H1 (cell line): ENCODE measurements at regions not wholly inside any gene's neighbourhood (a gene's known extent, or its start where the extent isn't known, plus 50 kb on each side); places are given as distances from the start of the nearest gene placed in this dataset.

ENCODE experiments used
- CTCF ChIA-PET: fragments of 300-600 bp; sonication (Branson Sonifier 250); formaldehyde crosslinking; loops from one replicate; lab custom pipeline; 2021; ENCODE audit not compliant: partially characterized antibody; lab: Charles Lee
- POLR2A ChIA-PET: fragments of 300-600 bp; sonication (Branson Sonifier 250); formaldehyde crosslinking; loops from one replicate; lab custom pipeline; 2021; ENCODE audit warnings: inconsistent platforms; ENCODE audit not compliant: partially characterized antibody; lab: Charles Lee
- DNase-seq, 2 experiments: peaks; one replicate each; pipeline versions ENCODE4 v3.0.0 to v3.0.0-alpha.2; 2010 to 2022; ENCODE audit warnings: low spot score in 2 of 2, low read depth in 1 of 2, mixed read lengths in 1 of 2
- FAIRE-seq: peaks from 2 replicates; lab custom pipeline; 2011; peaks lifted over from hg19 to GRCh38; lab: Jason Lieb, UNC
- H2AFZ ChIP-seq: 2 replicates; pipeline ENCODE4 v1.8.1; 2012; ENCODE audit warnings: low read length, inconsistent platforms
- H2AK5ac ChIP-seq: 2 replicates; pipeline ENCODE4 v1.6.1; 2013; ENCODE audit warnings: low read depth, low read length
- H2BK120ac ChIP-seq: replicated peaks from 2 replicates; pipeline ENCODE3; 2013; ENCODE audit warnings: low read depth, low read length, inconsistent platforms
- H2BK12ac ChIP-seq: 2 replicates; pipeline ENCODE4 v1.6.1; 2013; ENCODE audit warnings: low read depth, low read length
- H2BK15ac ChIP-seq: 2 replicates; pipeline ENCODE4 v1.6.1; 2013; ENCODE audit warnings: low read length
- H2BK20ac ChIP-seq: 2 replicates; pipeline ENCODE4 v1.6.1; 2013; ENCODE audit warnings: low read length
- H2BK5ac ChIP-seq: 2 replicates; pipeline ENCODE4 v1.6.1; 2013; ENCODE audit warnings: low read depth, low read length
- H3K14ac ChIP-seq: 2 replicates; pipeline ENCODE4 v1.6.1; 2013; ENCODE audit warnings: inconsistent platforms; ENCODE audit not compliant: insufficient read length
- H3K18ac ChIP-seq: 2 replicates; pipeline ENCODE4 v1.6.1; 2013; ENCODE audit warnings: low read length; ENCODE audit errors: extremely low read depth
- H3K23ac ChIP-seq: 2 replicates; pipeline ENCODE4 v1.6.1; 2013; ENCODE audit warnings: inconsistent platforms; ENCODE audit not compliant: insufficient read length
- H3K23me2 ChIP-seq: 2 replicates; pipeline ENCODE4 v1.6.1; 2013; ENCODE audit warnings: low read depth, low read length
- H3K27ac ChIP-seq: 2 replicates; pipeline ENCODE4 v1.6.1; 2011; ENCODE audit warnings: low read depth, low read length, inconsistent platforms
- H3K27me3 ChIP-seq, 4 experiments: replicated peaks in 1 of 4; 1 replicate in 1 of 4; 2 replicates in 3 of 4; pipeline versions ENCODE4 v1.6.1 to v1.8.1; 2011 to 2013; ENCODE audit warnings: low read length in 3 of 4, mild to moderate bottlenecking in 3 of 4, inconsistent platforms in 2 of 4, mixed read lengths in 2 of 4, moderate library complexity in 1 of 4; ENCODE audit not compliant: control insufficient read depth in 3 of 4, insufficient read depth in 3 of 4; ENCODE audit errors: extremely low read depth in 1 of 4
- H3K36me3 ChIP-seq, 4 experiments: 2 replicates each; pipeline versions ENCODE4 v1.6.1 to v1.8.1; 2011 to 2013; ENCODE audit warnings: mild to moderate bottlenecking in 4 of 4, low read length in 3 of 4, moderate library complexity in 2 of 4, control low read depth in 1 of 4, inconsistent platforms in 1 of 4; ENCODE audit not compliant: insufficient read depth in 4 of 4, control insufficient read depth in 2 of 4
- H3K4ac ChIP-seq: replicated peaks from 2 replicates; pipeline ENCODE3; 2013; ENCODE audit warnings: low read length, low read depth, mixed read lengths, inconsistent platforms; ENCODE audit not compliant: insufficient read length
- H3K4me1 ChIP-seq, 4 experiments: replicated peaks in 1 of 4; 1 replicate in 1 of 4; 2 replicates in 3 of 4; pipeline versions ENCODE4 v1.6.1 to v1.8.1; 2011 to 2013; ENCODE audit warnings: low read length in 3 of 4, inconsistent platforms in 2 of 4, mixed read lengths in 1 of 4; ENCODE audit not compliant: insufficient read depth in 4 of 4, control insufficient read depth in 3 of 4
- H3K4me2 ChIP-seq, 2 experiments: 2 replicates each; pipeline versions ENCODE4 v1.6.1 to v1.8.1; 2011 to 2013; ENCODE audit warnings: low read depth in 2 of 2, low read length in 2 of 2, control low read depth in 1 of 2, inconsistent platforms in 1 of 2, mild to moderate bottlenecking in 1 of 2; ENCODE audit not compliant: insufficient read depth in 1 of 2
- H3K4me3 ChIP-seq, 4 experiments: fragments of 200-600, 300-600 bp in 1 of 4; sonication (generic), shearing (Covaris generic), sonication (Bioruptor Twin) in 1 of 4; 2 replicates each; pipeline versions ENCODE4 v1.5.1 to v1.8.1; 2011 to 2016; ENCODE audit warnings: low read length in 4 of 4, low read depth in 3 of 4, control low read depth in 2 of 4, inconsistent platforms in 2 of 4, mild to moderate bottlenecking in 2 of 4, mixed read lengths in 1 of 4, moderate library complexity in 1 of 4; ENCODE audit not compliant: insufficient read depth in 2 of 4; ENCODE audit errors: extremely low read depth in 1 of 4
- H3K56ac ChIP-seq: replicated peaks from 2 replicates; pipeline ENCODE3; 2013; ENCODE audit warnings: low read depth, mild to moderate bottlenecking, mixed read lengths, low read length, inconsistent platforms; ENCODE audit not compliant: insufficient read length
- H3K79me1 ChIP-seq: 2 replicates; pipeline ENCODE4 v1.6.1; 2013; ENCODE audit warnings: low read depth, low read length, control low read depth
- H3K79me2 ChIP-seq, 2 experiments: 2 replicates each; pipeline versions ENCODE4 v1.6.1 to v1.8.1; 2012 to 2013; ENCODE audit warnings: low read length in 2 of 2, mild to moderate bottlenecking in 2 of 2, inconsistent platforms in 1 of 2; ENCODE audit not compliant: insufficient read depth in 2 of 2, control insufficient read depth in 1 of 2
- H3K9ac ChIP-seq, 4 experiments: replicated peaks in 1 of 4; 1 replicate in 1 of 4; 2 replicates in 3 of 4; pipeline versions ENCODE4 v1.6.1 to v1.8.1; 2011 to 2013; ENCODE audit warnings: low read depth in 3 of 4, low read length in 3 of 4, control low read depth in 2 of 4, mild to moderate bottlenecking in 2 of 4, moderate library complexity in 2 of 4, inconsistent platforms in 1 of 4; ENCODE audit errors: extremely low read depth in 1 of 4
- H3K9me3 ChIP-seq, 2 experiments: 2 replicates each; pipeline versions ENCODE4 v1.6.1 to v1.8.1; 2012 to 2013; ENCODE audit warnings: mild to moderate bottlenecking in 2 of 2, moderate library complexity in 2 of 2, control low read depth in 1 of 2, inconsistent platforms in 1 of 2, low read depth in 1 of 2, low read length in 1 of 2, mixed read lengths in 1 of 2; ENCODE audit not compliant: insufficient read depth in 2 of 2
- H4K20me1 ChIP-seq, 2 experiments: replicated peaks in 1 of 2; 2 replicates each; pipeline versions ENCODE3 to v1.8.1; 2011 to 2013; ENCODE audit warnings: inconsistent platforms in 2 of 2, low read length in 2 of 2, mild to moderate bottlenecking in 1 of 2; ENCODE audit not compliant: insufficient read depth in 2 of 2, control insufficient read depth in 1 of 2
- H4K5ac ChIP-seq: 2 replicates; pipeline ENCODE4 v1.6.1; 2013; ENCODE audit warnings: low read length, low read depth, mixed read lengths, inconsistent platforms; ENCODE audit not compliant: insufficient read length
- H4K8ac ChIP-seq: 2 replicates; pipeline ENCODE4 v1.8.0; 2013; ENCODE audit warnings: mild to moderate bottlenecking, moderate library complexity, low read length, inconsistent platforms; ENCODE audit not compliant: insufficient read depth; ENCODE audit errors: extremely low read depth
- H4K91ac ChIP-seq: replicated peaks from 2 replicates; pipeline ENCODE3; 2013; ENCODE audit warnings: low read length, mixed read lengths, inconsistent platforms; ENCODE audit not compliant: insufficient read length
- ATF3 ChIP-seq: IDR thresholded peaks from 2 replicates; pipeline ENCODE4 v1.6.1; 2011; ENCODE audit warnings: low read depth, mild to moderate bottlenecking, low read length; ENCODE audit not compliant: insufficient read depth
- CBX5 ChIP-seq: fragments of 300-800, 300-1000 bp; sonication (generic); IDR thresholded peaks from 2 replicates; pipeline ENCODE4 v1.7.1; 2016; ENCODE audit warnings: antibody characterized with exemption, low read length, low read depth
- CREB1 ChIP-seq: IDR thresholded peaks from 2 replicates; pipeline ENCODE4 v1.6.1; 2012; ENCODE audit warnings: inconsistent platforms
- CTCF ChIP-seq, 3 experiments: IDR thresholded peaks; 1 replicate in 2 of 3; 2 replicates in 1 of 3; pipeline versions ENCODE4 v1.5.1 to v1.6.1; 2011; ENCODE audit warnings: low read length in 3 of 3, mild to moderate bottlenecking in 3 of 3, inconsistent platforms in 2 of 3, low read depth in 1 of 3, moderate library complexity in 1 of 3; ENCODE audit not compliant: insufficient read depth in 1 of 3; ENCODE audit errors: control extremely low read depth in 1 of 3
- EGR1 ChIP-seq: IDR thresholded peaks from 2 replicates; pipeline ENCODE4 v1.6.1; 2011; ENCODE audit warnings: low read depth, low read length, borderline replicate concordance
- HDAC6 ChIP-seq: IDR thresholded peaks from one replicate; pipeline ENCODE4 v1.7.1; 2012; ENCODE audit warnings: low read depth, mild to moderate bottlenecking, inconsistent platforms, low read length, moderate library complexity
- MAFK ChIP-seq: IDR thresholded peaks from 2 replicates; pipeline ENCODE4 v1.6.1; 2012; ENCODE audit warnings: low read depth, mild to moderate bottlenecking, improper control_type of control experiment, low read length
- NRF1 ChIP-seq: IDR thresholded peaks from 2 replicates; pipeline ENCODE4 v1.6.1; 2011; ENCODE audit warnings: mild to moderate bottlenecking, low read depth, low read length, improper control_type of control experiment
- POLR2A ChIP-seq, 2 experiments: IDR thresholded peaks; 1 replicate in 1 of 2; 2 replicates in 1 of 2; pipeline ENCODE4 v1.6.1; 2011; ENCODE audit warnings: low read depth in 2 of 2, low read length in 2 of 2, mild to moderate bottlenecking in 2 of 2; ENCODE audit errors: control extremely low read depth in 1 of 2
- SIRT6 ChIP-seq: IDR thresholded peaks from one replicate; pipeline ENCODE4 v1.7.1; 2012; ENCODE audit warnings: low read length, inconsistent platforms
- TAF7 ChIP-seq: optimal IDR thresholded peaks from 2 replicates; pipeline ENCODE3; 2011; ENCODE audit warnings: low read depth, mild to moderate bottlenecking, inconsistent platforms, low read length, moderate library complexity, borderline replicate concordance
- ZNF274 ChIP-seq: IDR thresholded peaks from 2 replicates; pipeline ENCODE4 v1.7.0; 2012; ENCODE audit warnings: low read length, borderline replicate concordance; ENCODE audit errors: extremely low read depth
- WGBS, 2 experiments: shearing (Covaris generic) in 1 of 2; methylation state at CpG; one replicate each; pipeline versions ENCODE4 v1.1.6 to v1.1.7; 2013 to 2015; ENCODE audit warnings: low lambda C conversion rate in 2 of 2, mixed read lengths in 2 of 2, inconsistent platforms in 1 of 2, low coverage in 1 of 2, missing lambda C conversion rate in 1 of 2; ENCODE audit not compliant: insufficient replicate concordance in 2 of 2, insufficient coverage in 1 of 2, insufficient read length in 1 of 2; ENCODE audit errors: extremely low coverage in 1 of 2, missing lambda C conversion rate in 1 of 2; 5-methylcytosine and 5-hydroxymethylcytosine counted together

- POLR2A ChIA-PET = no interaction called here
- no peak overlapping the region for H2BK12ac ChIP-seq
- TF ChIP-seq CBX5 = no peak
- TF ChIP-seq TAF7 = no peak
- TF ChIP-seq CTCF (IDR thresholded peaks at IDR 0.05; ENCODE audit: control extremely low read depth in 1 of 3, insufficient read depth in 1 of 3, low read depth in 1 of 3, low read length in 3 of 3) = no peak
- no peak for TF ChIP-seq EGR1
- no peak for TF ChIP-seq NRF1
- no peak for TF ChIP-seq ATF3
- no peak for TF ChIP-seq HDAC6
- TF ChIP-seq ZNF274 = no peak
- no peak for TF ChIP-seq MAFK
- TF ChIP-seq CREB1 = no peak
- no peak for TF ChIP-seq SIRT6
- no peak for TF ChIP-seq POLR2A (IDR thresholded peaks at IDR 0.05; ENCODE audit: control extremely low read depth in 1 of 2, low read depth in 2 of 2, low read length in 2 of 2)
Measured at GRCh38 chr1:68780919-68781318, 284.0 kb upstream of the DEPDC1 start.

More at GRCh38 chr1:68780919-68781318, 284.0 kb upstream of the DEPDC1 start:
- H4K20me1 ChIP-seq = no peaks in the 10 kb centered on the region
- 60% methylated on average over 5 of the region's 5 CpGs; no CpG with 5 or more reads in 1 of the 2 experiments for WGBS, 2 experiments
- no peak overlapping the region for H3K18ac ChIP-seq
- H3K4me3 ChIP-seq = no peak overlapping the region
- H3K79me1 ChIP-seq = no peaks in the 10 kb centered on the region
- no peak overlapping the region for H2BK15ac ChIP-seq
- H3K56ac ChIP-seq = no peak overlapping the region
- no peak overlapping the region for H2BK5ac ChIP-seq
- H2AFZ ChIP-seq = no peak overlapping the region
- H3K4me1 ChIP-seq = no peaks in the 10 kb centered on the region
- no peak overlapping the region for H2AK5ac ChIP-seq
- CTCF ChIA-PET = interaction anchor here (0.6 kb wide), 1 partner anchor 21 kb away, joined by 3 read pairs; no protein-coding TSS in a partner anchor
- H3K36me3 ChIP-seq = no peaks in the 10 kb centered on the region
- no peaks in the 10 kb centered on the region for H3K79me2 ChIP-seq
- no peak overlapping the region for H3K27ac ChIP-seq
- FAIRE-seq (no peak), DNase-seq (no peak)
- H3K23ac ChIP-seq = no peak overlapping the region
- H3K27me3 ChIP-seq = no peaks in the 10 kb centered on the region
- H3K9ac ChIP-seq = no peak overlapping the region
- H3K4ac ChIP-seq = no peak overlapping the region
- H3K14ac ChIP-seq = no peak overlapping the region
- H4K91ac ChIP-seq = no peak overlapping the region
- H3K23me2 ChIP-seq = no peaks in the 10 kb centered on the region; the same call in 1 of the 2 replicates
- no peak overlapping the region for H4K5ac ChIP-seq
- H4K8ac ChIP-seq = no peak overlapping the region
- no peak overlapping the region for H2BK20ac ChIP-seq
- no peak overlapping the region for H3K4me2 ChIP-seq
- no peak overlapping the region for H2BK120ac ChIP-seq
- peaks cover 6 to 18% of the 10 kb centered on the region in 2 experiments; a peak in 2 of 4 replicates for H3K9me3 ChIP-seq
